ENCODE measurements at regions not wholly inside any gene's neighbourhood (a gene's known extent, or its start where the extent isn't known, plus 50 kb on each side); places are given as distances from the start of the nearest gene placed in this dataset.

DNA sequence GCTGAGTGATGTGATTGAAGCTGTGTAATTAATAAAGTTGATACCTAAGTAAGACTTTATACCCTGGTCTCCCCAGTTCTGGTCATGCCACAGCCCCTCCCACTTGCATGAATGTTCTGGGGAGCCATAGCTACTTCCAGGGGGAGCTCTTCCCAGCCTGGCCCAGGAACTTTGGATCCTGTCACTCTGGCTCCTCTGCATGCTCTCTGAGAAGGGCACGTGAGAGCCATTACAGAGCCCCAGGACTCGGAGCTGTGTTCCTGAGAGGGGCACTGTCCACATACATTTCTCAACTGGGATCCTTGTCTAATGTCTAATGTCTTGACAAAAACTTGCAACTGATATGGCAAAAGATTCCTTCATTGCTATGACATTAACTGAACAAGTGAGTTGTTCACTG lies 173.9 kb upstream of the NPY start:
- BruUV-seq (replicated peaks), result no TSS peak
- H3K9ac ChIP-seq (ENCODE audit: low read length), result no peak overlapping the region
- ATAC-seq (no peak), DNase-seq (ENCODE audit: low read depth, low spot score) (no peak)
- H3K4me3 ChIP-seq (replicated peaks in 1 of 2; ENCODE audit: low read depth in 1 of 2, low read length in 2 of 2), result no peak overlapping the region
- POLR2A ChIA-PET, result no interaction called here
- no peak overlapping the region for H3K4me2 ChIP-seq (ENCODE audit: low read length)
- no peak overlapping the region for H2AFZ ChIP-seq (ENCODE audit: low read depth, low read length, poor library complexity, severe bottlenecking)
- no peaks in the 10 kb centered on the region for H3K9me2 ChIP-seq (ENCODE audit: insufficient read depth)
- H3K9me3 ChIP-seq (ENCODE audit: control insufficient read depth in 1 of 2, insufficient read depth in 1 of 2, low read depth in 1 of 2, low read length in 2 of 2), result no peaks in the 10 kb centered on the region
- no peak overlapping the region for H3K27ac ChIP-seq (ENCODE audit: low read depth, low read length)
- RAD21 ChIA-PET (ENCODE audit: low non-redundant PET in 1 of 2, low total read pairs in 2 of 2, uncharacterized antibody in 2 of 2, unreplicated experiment in 2 of 2), result no interaction called here
- CTCF ChIA-PET, result no interaction called here
- no peaks in the 10 kb centered on the region for H3K36me3 ChIP-seq (ENCODE audit: control insufficient read depth in 1 of 2, insufficient read depth in 2 of 2, low read length in 2 of 2)
- no peaks in the 10 kb centered on the region for H3K4me1 ChIP-seq (ENCODE audit: control insufficient read depth in 1 of 2, insufficient read depth in 2 of 2, low read length in 2 of 2)
- no peaks in the 10 kb centered on the region for H4K20me1 ChIP-seq (ENCODE audit: insufficient read depth)
- H3K27me3 ChIP-seq (ENCODE audit: insufficient read depth, low read length), result no peaks in the 10 kb centered on the region; the same call in 1 of the 2 replicates
- H3K79me2 ChIP-seq (ENCODE audit: insufficient read depth, low read length), result no peaks in the 10 kb centered on the region
- intact Hi-C loops (cut with micrococcal nuclease), result no loop called here
- TF ChIP-seq SP1 (IDR thresholded peaks at IDR 0.05; ENCODE audit: low read depth) (no peak), EGR1 (IDR thresholded peaks at IDR 0.05; ENCODE audit: low read depth) (no peak), ZFX (IDR thresholded peaks at IDR 0.05) (no peak)
- TF ChIP-seq, protein P1, sequence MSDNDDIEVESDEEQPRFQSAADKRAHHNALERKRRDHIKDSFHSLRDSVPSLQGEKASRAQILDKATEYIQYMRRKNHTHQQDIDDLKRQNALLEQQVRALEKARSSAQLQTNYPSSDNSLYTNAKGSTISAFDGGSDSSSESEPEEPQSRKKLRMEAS (IDR thresholded peaks at IDR 0.05), result no peak

DNA sequence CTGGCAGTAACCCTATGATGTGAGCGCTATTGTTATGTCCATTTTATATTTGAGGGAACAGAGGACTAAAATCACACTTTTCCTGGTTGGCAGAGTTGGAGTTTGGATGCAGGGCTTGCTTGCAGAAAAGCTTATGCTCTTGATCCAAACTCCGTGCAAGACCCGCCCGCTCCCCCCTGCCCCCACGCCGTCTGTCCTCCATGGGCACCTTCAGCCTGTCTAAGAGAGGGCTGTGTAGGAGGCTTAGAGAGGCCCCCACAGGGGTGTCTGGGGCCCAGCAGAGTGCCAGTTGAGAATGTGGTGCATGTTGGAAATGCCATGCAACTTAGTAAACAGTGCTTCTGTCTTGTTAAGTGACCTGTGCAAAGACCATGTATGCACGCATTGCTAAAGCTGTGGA lies 170.5 kb upstream of the NPY start:
- Histone ChIP-seq H3K9ac (ENCODE audit: low read length) (no peak overlapping the region), H2AFZ (ENCODE audit: low read depth, low read length, poor library complexity, severe bottlenecking) (no peak overlapping the region), H3K4me2 (ENCODE audit: low read length) (no peak overlapping the region), H3K27ac (ENCODE audit: low read depth, low read length) (no peak overlapping the region), H3K4me1 (ENCODE audit: control insufficient read depth in 1 of 2, insufficient read depth in 2 of 2, low read length in 2 of 2) (no peaks in the 10 kb centered on the region), H3K36me3 (ENCODE audit: control insufficient read depth in 1 of 2, insufficient read depth in 2 of 2, low read length in 2 of 2) (no peaks in the 10 kb centered on the region), H4K20me1 (ENCODE audit: insufficient read depth) (no peaks in the 10 kb centered on the region), H3K27me3 (ENCODE audit: insufficient read depth, low read length) (peaks cover 8% of the 10 kb centered on the region; the same call in 1 of the 2 replicates), H3K9me2 (ENCODE audit: insufficient read depth) (no peaks in the 10 kb centered on the region), H3K9me3 (ENCODE audit: control insufficient read depth in 1 of 2, insufficient read depth in 1 of 2, low read depth in 1 of 2, low read length in 2 of 2) (no peaks in the 10 kb centered on the region), H3K4me3 (replicated peaks in 1 of 2; ENCODE audit: low read depth in 1 of 2, low read length in 2 of 2) (no peak overlapping the region), H3K79me2 (ENCODE audit: insufficient read depth, low read length) (no peaks in the 10 kb centered on the region)
- BruUV-seq (replicated peaks), result no TSS peak
- ATAC-seq (no peak), DNase-seq (ENCODE audit: low read depth, low spot score) (no peak)
- ChIA-PET POLR2A (no interaction called here), RAD21 (ENCODE audit: low non-redundant PET in 1 of 2, low total read pairs in 2 of 2, uncharacterized antibody in 2 of 2, unreplicated experiment in 2 of 2) (no interaction called here), CTCF (no interaction called here)
- intact Hi-C loops (cut with micrococcal nuclease), result no loop called here
- TF ChIP-seq RAD21 (IDR thresholded peaks at IDR 0.05; ENCODE audit: low read depth) (no peak), POLR2AphosphoS5 (IDR thresholded peaks at IDR 0.05; ENCODE audit: low read depth, low read length) (no peak), EGR1 (IDR thresholded peaks at IDR 0.05; ENCODE audit: low read depth) (no peak), EZH2 (IDR thresholded peaks at IDR 0.05) (no peak), TCF7L2 (IDR thresholded peaks at IDR 0.05; ENCODE audit: borderline replicate concordance, extremely low read depth, insufficient read depth, insufficient read length) (no peak), ELF1 (IDR thresholded peaks at IDR 0.05; ENCODE audit: borderline replicate concordance, low read depth) (no peak), CEBPB (IDR thresholded peaks at IDR 0.05; ENCODE audit: low read depth) (no peak), YY1 (IDR thresholded peaks at IDR 0.05; ENCODE audit: extremely low read depth, insufficient replicate concordance, low read depth, low read length) (no peak), ZFX (IDR thresholded peaks at IDR 0.05) (no peak), POLR2A (IDR thresholded peaks at IDR 0.05; ENCODE audit: borderline replicate concordance, extremely low read depth, insufficient read depth, insufficient read length) (no peak), SRF (IDR thresholded peaks at IDR 0.05; ENCODE audit: low read depth) (no peak), ZNF274 (IDR thresholded peaks at IDR 0.05; ENCODE audit: low read depth, low read length) (no peak), EZH2phosphoT487 (IDR thresholded peaks at IDR 0.05; ENCODE audit: borderline replicate concordance) (no peak)
- TF ChIP-seq, protein P2, sequence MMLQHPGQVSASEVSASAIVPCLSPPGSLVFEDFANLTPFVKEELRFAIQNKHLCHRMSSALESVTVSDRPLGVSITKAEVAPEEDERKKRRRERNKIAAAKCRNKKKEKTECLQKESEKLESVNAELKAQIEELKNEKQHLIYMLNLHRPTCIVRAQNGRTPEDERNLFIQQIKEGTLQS (IDR thresholded peaks at IDR 0.05), result no peak
- TF ChIP-seq, protein P1 (IDR thresholded peaks at IDR 0.05), result no peak
- TF ChIP-seq, protein P3, sequence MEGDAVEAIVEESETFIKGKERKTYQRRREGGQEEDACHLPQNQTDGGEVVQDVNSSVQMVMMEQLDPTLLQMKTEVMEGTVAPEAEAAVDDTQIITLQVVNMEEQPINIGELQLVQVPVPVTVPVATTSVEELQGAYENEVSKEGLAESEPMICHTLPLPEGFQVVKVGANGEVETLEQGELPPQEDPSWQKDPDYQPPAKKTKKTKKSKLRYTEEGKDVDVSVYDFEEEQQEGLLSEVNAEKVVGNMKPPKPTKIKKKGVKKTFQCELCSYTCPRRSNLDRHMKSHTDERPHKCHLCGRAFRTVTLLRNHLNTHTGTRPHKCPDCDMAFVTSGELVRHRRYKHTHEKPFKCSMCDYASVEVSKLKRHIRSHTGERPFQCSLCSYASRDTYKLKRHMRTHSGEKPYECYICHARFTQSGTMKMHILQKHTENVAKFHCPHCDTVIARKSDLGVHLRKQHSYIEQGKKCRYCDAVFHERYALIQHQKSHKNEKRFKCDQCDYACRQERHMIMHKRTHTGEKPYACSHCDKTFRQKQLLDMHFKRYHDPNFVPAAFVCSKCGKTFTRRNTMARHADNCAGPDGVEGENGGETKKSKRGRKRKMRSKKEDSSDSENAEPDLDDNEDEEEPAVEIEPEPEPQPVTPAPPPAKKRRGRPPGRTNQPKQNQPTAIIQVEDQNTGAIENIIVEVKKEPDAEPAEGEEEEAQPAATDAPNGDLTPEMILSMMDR (IDR thresholded peaks at IDR 0.05 in 2 of 3, conservative IDR thresholded peaks at IDR 0.05 in 1 of 3; ENCODE audit: borderline replicate concordance in 1 of 3, insufficient read depth in 1 of 3, low read depth in 2 of 3, low read length in 2 of 3), result no peak
